Loucy (cell line): ENCODE measurements at regions not wholly inside any gene's neighbourhood (a gene's known extent, or its start where the extent isn't known, plus 50 kb on each side); places are given as distances from the start of the nearest gene placed in this dataset.

Experiments used
- H2AFZ ChIP-seq: fragments of 200-600 bp; sonication (generic); 2 replicates; pipeline ENCODE4 v1.6.0; 2016; ENCODE audit warnings: antibody characterized with exemption, mild to moderate bottlenecking, low read length, moderate library complexity
- H3F3A ChIP-seq: fragments of 200-600 bp; 2 replicates; pipeline ENCODE4 v1.6.0; 2016; ENCODE audit warnings: antibody characterized with exemption, low read depth, mild to moderate bottlenecking
- H3K27me3 ChIP-seq: fragments of 200-600 bp; sonication (generic); 2 replicates; pipeline ENCODE4 v1.6.1; 2014; ENCODE audit warnings: low read length, mild to moderate bottlenecking; ENCODE audit not compliant: insufficient read depth, poor library complexity, severe bottlenecking
- H3K36me3 ChIP-seq: fragments of 200-600 bp; sonication (generic); 2 replicates; pipeline ENCODE4 v1.6.1; 2016; ENCODE audit warnings: low read length; ENCODE audit not compliant: insufficient read depth
- H3K4me1 ChIP-seq: fragments of 200-600 bp; sonication (generic); 2 replicates; pipeline ENCODE4 v1.5.1; 2014; ENCODE audit warnings: low read length, mild to moderate bottlenecking; ENCODE audit not compliant: insufficient read depth, poor library complexity, severe bottlenecking
- H3K4me2 ChIP-seq: fragments of 200-600 bp; sonication (generic); 2 replicates; pipeline ENCODE4 v1.6.0; 2014; ENCODE audit warnings: antibody characterized with exemption, low read length, low read depth, mild to moderate bottlenecking; ENCODE audit not compliant: poor library complexity, severe bottlenecking
- H3K4me3 ChIP-seq: fragments of 200-600 bp; sonication (generic); 2 replicates; pipeline ENCODE4 v1.5.1; 2014; ENCODE audit warnings: low read length, mild to moderate bottlenecking, mixed read lengths; ENCODE audit not compliant: poor library complexity, severe bottlenecking
- H3K79me2 ChIP-seq: fragments of 200-600 bp; sonication (generic); 2 replicates; pipeline ENCODE4 v1.6.1; 2014; ENCODE audit warnings: low read length; ENCODE audit not compliant: insufficient read depth
- H3K9ac ChIP-seq: fragments of 200-600 bp; sonication (generic); 2 replicates; pipeline ENCODE4 v1.6.0; 2014; ENCODE audit warnings: mild to moderate bottlenecking, low read depth, low read length, moderate library complexity; ENCODE audit not compliant: poor library complexity, severe bottlenecking
- H3K9me2 ChIP-seq: fragments of 200-600 bp; sonication (generic); replicated peaks from 2 replicates; pipeline ENCODE4 v1.6.1; 2016; ENCODE audit warnings: low read depth, low read length, mixed read lengths
- H3K9me3 ChIP-seq: fragments of 200-600 bp; sonication (generic); 2 replicates; pipeline ENCODE4 v1.6.1; 2014; ENCODE audit warnings: mild to moderate bottlenecking, antibody characterized with exemption, low read length, low read depth; ENCODE audit not compliant: insufficient read depth
- H4K20me1 ChIP-seq: fragments of 200-600 bp; sonication (generic); 2 replicates; pipeline ENCODE4 v1.6.0; 2014; ENCODE audit warnings: antibody characterized with exemption, low read length, mild to moderate bottlenecking; ENCODE audit not compliant: insufficient read depth, poor library complexity, severe bottlenecking
- CTCF ChIP-seq: fragments of 200-600 bp; sonication (generic); conservative IDR thresholded peaks from 2 replicates; pipeline ENCODE4 v1.5.1; 2014; ENCODE audit warnings: mild to moderate bottlenecking, antibody characterized with exemption, low read length
- EZH2phosphoT487 ChIP-seq: fragments of 200-600 bp; IDR thresholded peaks from 2 replicates; pipeline ENCODE4 v1.6.1; 2018; ENCODE audit warnings: antibody characterized with exemption, mild to moderate bottlenecking, moderate library complexity, borderline replicate concordance

GRCh38 chr15:26287381-26287780, 424.3 kb upstream of the ATP10A start:
- no peaks in the 10 kb centered on the region for H3K79me2 ChIP-seq
- H3K9me2 ChIP-seq = no peaks in the 10 kb centered on the region
- no peaks in the 10 kb centered on the region for H3K36me3 ChIP-seq
- H3K9me3 ChIP-seq = peaks cover 10% of the 10 kb centered on the region; the same call in 1 of the 2 replicates
- no peaks in the 10 kb centered on the region for H3F3A ChIP-seq
- no peak overlapping the region for H3K4me3 ChIP-seq
- H4K20me1 ChIP-seq = no peaks in the 10 kb centered on the region
- H2AFZ ChIP-seq = no peak overlapping the region
- no peaks in the 10 kb centered on the region for H3K27me3 ChIP-seq
- H3K9ac ChIP-seq = no peak overlapping the region
- no peak for TF ChIP-seq EZH2phosphoT487
- no peak for TF ChIP-seq CTCF
- no peak overlapping the region for H3K4me2 ChIP-seq
- H3K4me1 ChIP-seq = no peaks in the 10 kb centered on the region

- Histone ChIP-seq H3K79me2 (no peaks in the 10 kb centered on the region), H3K9ac (no peak overlapping the region), H3K27me3 (no peaks in the 10 kb centered on the region), H3K4me1 (no peaks in the 10 kb centered on the region), H3K36me3 (no peaks in the 10 kb centered on the region), H3K9me2 (no peaks in the 10 kb centered on the region), H3F3A (no peaks in the 10 kb centered on the region), H2AFZ (no peak overlapping the region), H3K4me3 (no peak overlapping the region), H3K9me3 (no peaks in the 10 kb centered on the region), H4K20me1 (no peaks in the 10 kb centered on the region), H3K4me2 (no peak overlapping the region)
- no peak for TF ChIP-seq CTCF
- no peak for TF ChIP-seq EZH2phosphoT487
Measured at GRCh38 chr15:26280281-26280680, 417.2 kb upstream of the ATP10A start.

- Histone ChIP-seq H3K9me3 (peaks cover 3% of the 10 kb centered on the region; the same call in 1 of the 2 replicates), H3K4me1 (no peaks in the 10 kb centered on the region), H3K9me2 (no peaks in the 10 kb centered on the region), H3K79me2 (no peaks in the 10 kb centered on the region), H4K20me1 (no peaks in the 10 kb centered on the region), H3K36me3 (no peaks in the 10 kb centered on the region), H3K9ac (no peak overlapping the region), H3K27me3 (no peaks in the 10 kb centered on the region), H3F3A (no peaks in the 10 kb centered on the region), H2AFZ (no peak overlapping the region), H3K4me2 (no peak overlapping the region), H3K4me3 (no peak overlapping the region)
- TF ChIP-seq EZH2phosphoT487 (no peak), CTCF (no peak)
Measured at GRCh38 chr15:26261966-26262365, 398.8 kb upstream of the ATP10A start.
